Breast epithelium (tissue), 3 donors: ENCODE measurements at regions not wholly inside any gene's neighbourhood (a gene's known extent, or its start where the extent isn't known, plus 50 kb on each side); places are given as distances from the start of the nearest gene placed in this dataset.

Experiments used
- POLR2A ChIP-seq: fragments of 450-650 bp; IDR thresholded peaks from one replicate; pipeline ENCODE4 v1.6.1; 2016; ENCODE audit warnings: antibody characterized with exemption, mild to moderate bottlenecking, moderate library complexity
- POLR2AphosphoS5 ChIP-seq, 3 donors: sonication (generic); formaldehyde crosslinking; IDR thresholded peaks; one replicate each; pipeline ENCODE4 v1.6.1; 2017; ENCODE audit warnings: antibody characterized with exemption in 3 of 3
- TF ChIP-seq, protein P1 (sequence below), 3 donors: fragments of 450-650 bp; IDR thresholded peaks; one replicate each; pipeline ENCODE4 v1.5.1; 2016 to 2017; ENCODE audit warnings: antibody characterized with exemption in 3 of 3, mild to moderate bottlenecking in 3 of 3, moderate library complexity in 3 of 3

DNA sequence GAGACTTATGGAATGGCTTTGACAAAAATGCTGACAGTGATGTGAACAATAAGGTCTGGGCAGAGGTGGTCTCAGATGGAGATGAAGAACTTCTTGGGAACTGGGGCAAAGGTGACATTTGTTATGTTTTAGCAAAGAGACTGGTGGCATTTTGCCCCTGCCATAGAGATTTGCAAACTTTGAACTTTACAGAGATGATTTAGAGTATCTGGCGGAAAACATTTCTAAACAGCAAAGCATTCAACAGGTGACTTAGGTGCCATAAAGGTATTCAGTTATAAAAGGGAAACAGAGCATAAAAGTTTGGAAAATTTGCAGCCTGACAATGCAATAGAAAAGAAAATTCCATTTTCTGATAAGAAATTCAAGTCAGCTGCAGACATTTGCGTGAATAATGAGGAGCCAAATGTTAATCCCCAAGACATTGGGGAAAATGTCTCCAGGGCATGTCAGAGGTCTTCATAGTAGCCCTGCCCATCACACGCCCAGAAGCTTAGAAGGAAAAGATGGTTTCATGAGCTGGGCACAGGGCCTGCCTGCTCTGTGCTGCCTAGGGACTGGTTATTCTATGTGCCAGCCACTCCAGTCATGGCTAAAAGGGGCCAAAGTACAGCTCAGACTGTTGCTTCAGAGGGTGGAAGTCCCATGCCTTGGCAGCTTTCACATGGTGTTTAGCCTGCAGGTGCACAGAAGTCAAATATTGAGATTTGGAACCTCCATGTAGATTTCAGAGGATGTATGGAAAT is 782.2 kb downstream of the TRAM1L1 start:
- TF ChIP-seq, protein P1, sequence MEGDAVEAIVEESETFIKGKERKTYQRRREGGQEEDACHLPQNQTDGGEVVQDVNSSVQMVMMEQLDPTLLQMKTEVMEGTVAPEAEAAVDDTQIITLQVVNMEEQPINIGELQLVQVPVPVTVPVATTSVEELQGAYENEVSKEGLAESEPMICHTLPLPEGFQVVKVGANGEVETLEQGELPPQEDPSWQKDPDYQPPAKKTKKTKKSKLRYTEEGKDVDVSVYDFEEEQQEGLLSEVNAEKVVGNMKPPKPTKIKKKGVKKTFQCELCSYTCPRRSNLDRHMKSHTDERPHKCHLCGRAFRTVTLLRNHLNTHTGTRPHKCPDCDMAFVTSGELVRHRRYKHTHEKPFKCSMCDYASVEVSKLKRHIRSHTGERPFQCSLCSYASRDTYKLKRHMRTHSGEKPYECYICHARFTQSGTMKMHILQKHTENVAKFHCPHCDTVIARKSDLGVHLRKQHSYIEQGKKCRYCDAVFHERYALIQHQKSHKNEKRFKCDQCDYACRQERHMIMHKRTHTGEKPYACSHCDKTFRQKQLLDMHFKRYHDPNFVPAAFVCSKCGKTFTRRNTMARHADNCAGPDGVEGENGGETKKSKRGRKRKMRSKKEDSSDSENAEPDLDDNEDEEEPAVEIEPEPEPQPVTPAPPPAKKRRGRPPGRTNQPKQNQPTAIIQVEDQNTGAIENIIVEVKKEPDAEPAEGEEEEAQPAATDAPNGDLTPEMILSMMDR (IDR thresholded peaks at IDR 0.05), result no peak
- TF ChIP-seq POLR2AphosphoS5 (IDR thresholded peaks at IDR 0.05) (no peak), POLR2A (no peak)
